AG04450 (cell line): ENCODE measurements at regions not wholly inside any gene's neighbourhood (a gene's known extent, or its start where the extent isn't known, plus 50 kb on each side); places are given as distances from the start of the nearest gene placed in this dataset.

Source experiments
- CTCF ChIA-PET: fragments of 300-600, 350-600 bp; formaldehyde crosslinking; extraction: SDS; loops from one replicate; lab custom pipeline; 2022; ENCODE audit warnings: antibody characterized with exemption, inconsistent platforms; lab: Charles Lee
- POLR2A ChIA-PET: fragments of 350-600 bp; formaldehyde crosslinking; extraction: SDS; loops from one replicate; lab custom pipeline; 2021; ENCODE audit warnings: antibody characterized with exemption, inconsistent platforms; lab: Yijun Ruan, JAX
- DNase-seq: peaks from one replicate; pipeline ENCODE4 v3.0.0-alpha.2; 2011; ENCODE audit warnings: low read depth, low spot score
- H3K27ac ChIP-seq: one replicate; pipeline ENCODE4 v1.5.1; 2012; ENCODE audit warnings: low read depth, low read length, control low read depth
- H3K27me3 ChIP-seq: one replicate; pipeline ENCODE4 v1.6.0; 2012; ENCODE audit warnings: low read length; ENCODE audit not compliant: control insufficient read depth, insufficient read depth
- H3K4me3 ChIP-seq: 2 replicates; pipeline ENCODE4 v1.5.1; 2011; ENCODE audit warnings: mild to moderate bottlenecking, low read depth, low read length, control low read depth
- H3K9me3 ChIP-seq: 2 replicates; pipeline ENCODE4 v1.5.1; 2012; ENCODE audit warnings: low read length; ENCODE audit not compliant: control insufficient read depth, insufficient read depth
- TF ChIP-seq, protein P1 (sequence below): IDR thresholded peaks from 2 replicates; pipeline ENCODE4 v1.5.1; 2011; ENCODE audit warnings: low read depth, low read length, control low read depth, inconsistent platforms

DNA sequence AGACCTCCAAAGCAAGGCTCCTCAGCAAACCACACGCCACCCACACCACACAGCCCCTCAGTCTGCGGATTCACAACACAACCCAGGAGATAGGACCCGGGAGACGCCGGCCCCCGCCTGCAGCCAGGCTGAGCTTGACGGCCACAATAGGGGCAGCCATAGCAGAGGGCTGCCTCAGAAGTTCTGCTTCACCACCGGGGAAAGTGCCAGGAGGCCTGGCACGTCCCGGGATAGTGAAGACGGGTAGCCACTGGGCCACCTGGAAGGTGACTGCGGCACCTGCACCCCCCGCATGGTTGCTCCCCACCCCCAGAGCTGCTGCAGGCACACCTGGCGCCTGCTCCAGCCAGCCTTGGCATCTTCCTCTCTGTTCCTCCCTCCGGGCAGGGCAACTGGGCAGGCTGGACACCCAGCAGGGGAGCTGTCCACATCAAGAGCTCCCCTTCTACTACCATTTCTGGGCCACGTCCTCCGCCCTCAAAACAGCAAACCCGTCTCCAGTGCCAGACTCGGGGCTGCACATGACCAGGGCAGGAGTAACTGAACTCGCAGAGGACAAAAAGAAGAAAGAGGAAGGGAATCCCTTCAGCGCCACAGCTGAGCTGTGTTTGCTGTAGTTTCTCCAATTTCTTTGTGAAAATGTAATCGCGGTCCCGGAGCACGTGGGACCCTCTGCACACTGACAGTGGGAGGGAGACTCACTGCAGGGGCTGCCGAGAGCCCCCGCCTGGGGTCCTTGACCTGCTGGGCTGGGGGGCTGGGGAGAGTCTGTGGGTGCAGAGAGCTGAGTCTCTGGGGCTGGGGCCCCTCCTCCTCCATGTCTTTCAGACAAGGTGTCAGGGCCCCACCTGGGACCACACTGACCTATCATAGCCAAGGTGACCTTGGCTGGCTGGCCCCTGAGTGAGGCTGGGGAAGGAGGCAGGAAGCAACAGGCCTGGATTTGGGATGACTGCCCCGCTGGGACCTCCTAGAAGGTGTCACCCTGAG, 74.2 kb upstream of the C14orf180 start:
- TF ChIP-seq, protein P1, sequence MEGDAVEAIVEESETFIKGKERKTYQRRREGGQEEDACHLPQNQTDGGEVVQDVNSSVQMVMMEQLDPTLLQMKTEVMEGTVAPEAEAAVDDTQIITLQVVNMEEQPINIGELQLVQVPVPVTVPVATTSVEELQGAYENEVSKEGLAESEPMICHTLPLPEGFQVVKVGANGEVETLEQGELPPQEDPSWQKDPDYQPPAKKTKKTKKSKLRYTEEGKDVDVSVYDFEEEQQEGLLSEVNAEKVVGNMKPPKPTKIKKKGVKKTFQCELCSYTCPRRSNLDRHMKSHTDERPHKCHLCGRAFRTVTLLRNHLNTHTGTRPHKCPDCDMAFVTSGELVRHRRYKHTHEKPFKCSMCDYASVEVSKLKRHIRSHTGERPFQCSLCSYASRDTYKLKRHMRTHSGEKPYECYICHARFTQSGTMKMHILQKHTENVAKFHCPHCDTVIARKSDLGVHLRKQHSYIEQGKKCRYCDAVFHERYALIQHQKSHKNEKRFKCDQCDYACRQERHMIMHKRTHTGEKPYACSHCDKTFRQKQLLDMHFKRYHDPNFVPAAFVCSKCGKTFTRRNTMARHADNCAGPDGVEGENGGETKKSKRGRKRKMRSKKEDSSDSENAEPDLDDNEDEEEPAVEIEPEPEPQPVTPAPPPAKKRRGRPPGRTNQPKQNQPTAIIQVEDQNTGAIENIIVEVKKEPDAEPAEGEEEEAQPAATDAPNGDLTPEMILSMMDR, result no peak
- POLR2A ChIA-PET, result no interaction called here
- Histone ChIP-seq H3K9me3 (peaks cover 42% of the 10 kb centered on the region), H3K4me3 (no peak overlapping the region), H3K27me3 (no peaks in the 10 kb centered on the region), H3K27ac (no peak overlapping the region)
- CTCF ChIA-PET, result no interaction called here
- no peak for DNase-seq

DNA sequence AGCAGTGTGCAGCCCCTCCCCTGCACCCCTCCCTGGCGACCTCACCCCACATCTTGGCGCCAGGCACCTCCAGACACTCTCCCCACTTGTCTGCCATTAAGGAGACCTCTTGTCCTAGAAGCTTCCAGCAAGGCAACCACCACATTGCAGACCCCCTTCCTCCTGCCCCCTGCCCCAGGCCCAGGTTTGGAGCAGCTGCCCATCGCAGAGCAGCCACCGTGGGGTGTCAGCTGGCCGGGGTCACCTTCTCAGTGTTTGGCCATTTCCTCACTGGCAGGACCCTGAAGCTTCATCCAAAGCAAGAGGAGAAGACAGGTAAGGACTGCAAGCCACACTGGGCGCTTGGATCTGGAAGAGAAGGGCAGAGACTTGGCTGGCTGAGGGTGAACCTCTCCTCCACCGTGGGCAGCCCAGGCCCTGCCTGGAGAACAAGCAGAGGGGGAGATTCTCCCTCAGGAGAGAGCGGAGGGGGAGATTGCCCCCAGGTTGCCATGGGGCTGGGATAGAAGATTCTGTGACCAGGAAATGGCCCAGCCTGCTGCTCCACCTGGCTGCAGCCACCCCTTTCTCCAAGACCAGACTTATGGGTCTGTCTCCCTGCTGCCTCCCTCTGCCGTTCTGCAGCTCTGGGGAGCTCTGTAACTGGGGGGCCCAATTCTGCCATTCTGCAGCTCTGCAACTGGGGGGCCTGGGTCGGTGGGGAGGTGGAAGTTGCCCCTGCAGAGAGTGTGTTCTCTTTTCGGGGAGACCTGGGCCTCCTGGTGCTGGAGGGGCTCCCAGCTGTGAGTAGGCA, 72.9 kb upstream of the C14orf180 start:
- H3K9me3 ChIP-seq, result peaks cover 52% of the 10 kb centered on the region
- POLR2A ChIA-PET, result no interaction called here
- no peak for DNase-seq
- TF ChIP-seq, protein P1, result no peak
- H3K27ac ChIP-seq, result no peak overlapping the region
- CTCF ChIA-PET, result no interaction called here
- H3K27me3 ChIP-seq, result no peaks in the 10 kb centered on the region
- no peak overlapping the region for H3K4me3 ChIP-seq

DNA sequence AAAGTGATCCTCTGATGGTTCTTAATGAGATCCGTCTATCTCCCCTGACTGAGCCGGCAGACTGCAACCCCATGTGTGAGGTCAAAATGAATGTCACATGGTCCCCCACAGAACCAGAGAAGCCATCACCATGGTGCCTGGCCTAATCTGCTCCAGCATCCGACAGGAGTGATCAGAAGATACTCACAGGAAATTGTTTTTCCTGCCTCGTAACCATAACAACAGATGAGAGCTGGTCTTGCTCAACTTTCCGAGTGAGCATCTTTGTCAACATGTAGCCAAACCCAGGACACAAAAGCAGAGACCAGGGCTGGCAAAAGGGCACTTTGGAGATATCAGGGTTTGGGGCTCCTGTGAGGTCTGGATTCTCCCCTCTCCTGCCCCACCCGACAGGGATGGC, 72.1 kb upstream of the C14orf180 start:
- H3K27me3 ChIP-seq, result no peaks in the 10 kb centered on the region
- ChIA-PET POLR2A (no interaction called here), CTCF (no interaction called here)
- H3K27ac ChIP-seq, result no peak overlapping the region
- no peak for DNase-seq
- TF ChIP-seq, protein P1, result no peak
- no peak overlapping the region for H3K4me3 ChIP-seq
- H3K9me3 ChIP-seq, result peaks cover 59% of the 10 kb centered on the region

DNA sequence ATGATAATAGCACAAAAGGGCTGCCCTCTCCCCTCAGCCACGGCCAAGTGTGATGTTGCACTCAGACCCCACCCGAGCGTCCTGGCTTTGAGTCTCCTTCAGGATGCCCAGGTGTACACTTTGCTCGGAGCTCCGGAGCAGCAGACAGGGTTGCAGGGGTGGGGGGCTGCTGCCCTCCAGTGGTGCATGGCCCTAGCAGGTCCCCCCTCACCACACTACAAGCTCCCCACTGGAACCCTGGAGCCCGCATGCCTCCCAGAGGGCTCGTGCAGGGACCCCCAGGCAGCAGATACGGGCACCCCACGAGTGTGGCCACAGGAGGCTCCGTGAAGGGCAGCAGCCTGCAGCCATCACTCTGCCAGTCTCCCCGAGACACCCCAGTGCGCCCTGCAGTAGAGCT, 69.9 kb upstream of the C14orf180 start:
- TF ChIP-seq, protein P1, result no peak
- H3K9me3 ChIP-seq, result peaks cover 72% of the 10 kb centered on the region
- no peaks in the 10 kb centered on the region for H3K27me3 ChIP-seq
- no peak for DNase-seq
- ChIA-PET CTCF (no interaction called here), POLR2A (no interaction called here)
- H3K27ac ChIP-seq, result no peak overlapping the region
- no peak overlapping the region for H3K4me3 ChIP-seq

DNA sequence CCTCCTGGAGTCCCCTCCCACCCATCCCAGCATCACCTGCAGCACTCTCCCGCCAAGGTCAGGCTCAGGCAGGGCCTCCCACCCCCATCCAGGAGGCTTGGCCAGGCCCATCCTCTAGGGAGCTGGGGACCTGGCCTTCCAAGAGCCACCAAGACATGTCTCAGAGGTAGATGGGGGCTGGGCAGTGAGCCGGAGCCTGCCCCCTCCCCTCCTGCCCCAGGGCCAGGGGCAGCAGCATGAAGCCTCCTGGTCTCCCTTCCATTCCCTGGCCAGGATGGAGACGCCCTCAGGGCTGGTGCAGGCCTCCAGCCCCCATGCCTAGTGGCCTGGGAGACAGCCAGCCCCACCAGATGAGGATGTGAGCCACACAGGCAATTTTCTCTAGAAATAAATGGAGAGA, 69.3 kb upstream of the C14orf180 start:
- H3K27me3 ChIP-seq, result no peaks in the 10 kb centered on the region
- DNase-seq, result no peak
- TF ChIP-seq, protein P1, result no peak
- H3K4me3 ChIP-seq, result no peak overlapping the region
- peaks cover 71% of the 10 kb centered on the region for H3K9me3 ChIP-seq
- ChIA-PET CTCF (no interaction called here), POLR2A (no interaction called here)
- H3K27ac ChIP-seq, result no peak overlapping the region
